OCI-LY3 (cell line): ENCODE measurements at regions not wholly inside any gene's neighbourhood (a gene's known extent, or its start where the extent isn't known, plus 50 kb on each side); places are given as distances from the start of the nearest gene placed in this dataset.
A peak's percentile ranks its signal among the peaks of the same experiment; 100 is the strongest.
"Not testable (repeated sequence)": the region's sequence is repeated elsewhere in the genome, so short reads cannot be mapped to it uniquely, and the experiment has no call there.

Experiments
- H2AFZ ChIP-seq: fragments of 200-600, 300-600 bp; shearing (Covaris generic); 2 replicates; pipeline ENCODE4 v1.6.0; 2014; ENCODE audit warnings: antibody characterized with exemption, low read depth, low read length
- H3K27ac ChIP-seq: fragments of 200-600, 300-600 bp; sonication (generic); 2 replicates; pipeline ENCODE4 v1.5.1; 2014; ENCODE audit warnings: mild to moderate bottlenecking, low read length, moderate library complexity, mixed read lengths
- H3K27me3 ChIP-seq: fragments of 200-600, 300-600 bp; sonication (generic); 2 replicates; pipeline ENCODE4 v1.6.1; 2014; ENCODE audit warnings: low read depth, low read length, mixed read lengths
- H3K36me3 ChIP-seq: fragments of 200-600, 300-600 bp; sonication (generic); replicated peaks from 2 replicates; pipeline ENCODE3; 2014; ENCODE audit warnings: low read depth, low read length, mixed read lengths
- H3K4me1 ChIP-seq: fragments of 300-600, 200-600 bp; sonication (generic); 2 replicates; pipeline ENCODE4 v1.6.1; 2014; ENCODE audit warnings: low read length, mixed read lengths
- H3K4me2 ChIP-seq: fragments of 200-600, 300-600 bp; sonication (generic); 2 replicates; pipeline ENCODE4 v1.6.1; 2014; ENCODE audit warnings: low read length, mixed read lengths
- H3K4me3 ChIP-seq: fragments of 300-600, 200-600 bp; sonication (generic); 2 replicates; pipeline ENCODE4 v1.5.1; 2014; ENCODE audit warnings: antibody characterized with exemption, mild to moderate bottlenecking, low read length, moderate library complexity
- H3K79me2 ChIP-seq: fragments of 300-600, 200-600 bp; shearing (Covaris generic); 2 replicates; pipeline ENCODE4 v1.6.1; 2014; ENCODE audit warnings: mild to moderate bottlenecking, low read length, mixed read lengths
- H3K9ac ChIP-seq: fragments of 300-600, 200-600 bp; shearing (Covaris generic); 2 replicates; pipeline ENCODE4 v1.6.0; 2014; ENCODE audit warnings: mild to moderate bottlenecking, low read length, moderate library complexity
- H3K9me3 ChIP-seq: fragments of 200-600, 300-600 bp; shearing (Covaris generic); 2 replicates; pipeline ENCODE4 v1.6.1; 2014; ENCODE audit warnings: low read length, mixed read lengths; ENCODE audit not compliant: insufficient read depth
- H4K20me1 ChIP-seq: fragments of 200-600, 300-600 bp; sonication (generic); 2 replicates; pipeline ENCODE4 v1.6.1; 2016; ENCODE audit warnings: low read length, mixed read lengths; ENCODE audit not compliant: insufficient read depth
- CTCF ChIP-seq: fragments of 200-600, 300-600 bp; sonication (generic); IDR thresholded peaks from 2 replicates; pipeline ENCODE4 v1.5.1; 2014; ENCODE audit warnings: antibody characterized with exemption, low read length, low read depth
- EZH2phosphoT487 ChIP-seq: fragments of 200-600 bp; shearing (Covaris generic); IDR thresholded peaks from 2 replicates; pipeline ENCODE4 v1.6.1; 2018; ENCODE audit warnings: antibody characterized with exemption, mixed run types, low read depth

- no peaks in the 10 kb centered on the region for H3K9me3 ChIP-seq
- H3K4me2 ChIP-seq, result no peak overlapping the region
- H3K9ac ChIP-seq, result no peak overlapping the region
- no peak overlapping the region for H2AFZ ChIP-seq
- no peak overlapping the region for H3K27ac ChIP-seq
- H3K79me2 ChIP-seq, result no peaks in the 10 kb centered on the region
- TF ChIP-seq CTCF, result no peak
- no peak for TF ChIP-seq EZH2phosphoT487
- no peaks in the 10 kb centered on the region for H4K20me1 ChIP-seq
- H3K27me3 ChIP-seq, result no peaks in the 10 kb centered on the region
- peaks cover 9% of the 10 kb centered on the region for H3K4me1 ChIP-seq
- no peak overlapping the region for H3K4me3 ChIP-seq
- no peaks in the 10 kb centered on the region for H3K36me3 ChIP-seq
Observed at GRCh38 chr1:79496129-79496528, 489.6 kb upstream of the ADGRL4 start.

GRCh38 chr1:79493702-79494101 is 487.2 kb upstream of the ADGRL4 start:
- not testable (repeated sequence) for H2AFZ ChIP-seq, H3K27ac ChIP-seq, H3K4me1 ChIP-seq, H3K4me2 ChIP-seq, H4K20me1 ChIP-seq, H3K9me3 ChIP-seq, H3K9ac ChIP-seq, H3K27me3 ChIP-seq, H3K4me3 ChIP-seq, H3K36me3 ChIP-seq, H3K79me2 ChIP-seq

- H3K9ac ChIP-seq, H2AFZ ChIP-seq, H3K9me3 ChIP-seq, H3K4me1 ChIP-seq, H3K4me2 ChIP-seq, H3K27ac ChIP-seq, H3K79me2 ChIP-seq, H3K27me3 ChIP-seq, H3K36me3 ChIP-seq, H3K4me3 ChIP-seq, H4K20me1 ChIP-seq: not testable (repeated sequence)
Observed at GRCh38 chr1:79488572-79489121, 482.1 kb upstream of the ADGRL4 start.

- H3K9ac ChIP-seq, result no peak overlapping the region
- no peaks in the 10 kb centered on the region for H3K9me3 ChIP-seq
- no peaks in the 10 kb centered on the region for H3K27me3 ChIP-seq
- no peaks in the 10 kb centered on the region for H4K20me1 ChIP-seq
- H3K79me2 ChIP-seq, result no peaks in the 10 kb centered on the region
- no peak overlapping the region for H3K4me3 ChIP-seq
- no peaks in the 10 kb centered on the region for H3K36me3 ChIP-seq
- peak overlapping the region; percentile 54 for H2AFZ ChIP-seq
- TF ChIP-seq EZH2phosphoT487 (no peak), CTCF (no peak)
- peaks cover 21% of the 10 kb centered on the region for H3K4me1 ChIP-seq
- H3K27ac ChIP-seq, result no peak overlapping the region
- H3K4me2 ChIP-seq, result no peak overlapping the region
Observed at GRCh38 chr1:79478728-79479373, 472.3 kb upstream of the ADGRL4 start.

- Histone ChIP-seq H3K36me3 (no peaks in the 10 kb centered on the region), H3K4me3 (no peak overlapping the region), H4K20me1 (no peaks in the 10 kb centered on the region), H3K4me2 (no peak overlapping the region), H3K27me3 (no peaks in the 10 kb centered on the region), H3K4me1 (peaks cover 24% of the 10 kb centered on the region), H3K9me3 (no peaks in the 10 kb centered on the region), H3K9ac (no peak overlapping the region), H3K27ac (no peak overlapping the region), H3K79me2 (no peaks in the 10 kb centered on the region), H2AFZ (no peak overlapping the region)
- no peak for TF ChIP-seq EZH2phosphoT487
- no peak for TF ChIP-seq CTCF
Observed at GRCh38 chr1:79478160-79478559, 471.6 kb upstream of the ADGRL4 start.
